GM04504 (cell line): ENCODE measurements at regions not wholly inside any gene's neighbourhood (a gene's known extent, or its start where the extent isn't known, plus 50 kb on each side); places are given as distances from the start of the nearest gene placed in this dataset.

Source experiments
- DNase-seq: peaks from one replicate; pipeline ENCODE4 v3.0.0-alpha.2; 2012; ENCODE audit warnings: low read depth

- no peak for DNase-seq
Measured at GRCh38 chr6:169339731-169340309, 86.2 kb upstream of the THBS2 start.

- DNase-seq = no peak
Measured at GRCh38 chr6:169339025-169339424, 85.4 kb upstream of the THBS2 start.

GRCh38 chr6:169337886-169338445 lies 84.3 kb upstream of the THBS2 start:
- no peak for DNase-seq

- no peak for DNase-seq
Measured at GRCh38 chr6:169335301-169335700, 81.7 kb upstream of the THBS2 start.

- no peak for DNase-seq
Measured at GRCh38 chr6:169332250-169332649, 78.6 kb upstream of the THBS2 start.

GRCh38 chr6:169328112-169328801 lies 74.6 kb upstream of the THBS2 start:
- peak; percentile 53 for DNase-seq

GRCh38 chr6:169326067-169326799 lies 72.6 kb upstream of the THBS2 start:
- DNase-seq = no peak

- DNase-seq = no peak
Measured at GRCh38 chr6:169324656-169325459, 71.2 kb upstream of the THBS2 start.

GRCh38 chr6:169324086-169324485 lies 70.4 kb upstream of the THBS2 start:
- DNase-seq = no peak

GRCh38 chr6:169323221-169323620 lies 69.6 kb upstream of the THBS2 start:
- no peak for DNase-seq

GRCh38 chr6:169321546-169321945 lies 67.9 kb upstream of the THBS2 start:
- DNase-seq = no peak

- DNase-seq = no peak
Measured at GRCh38 chr6:169320013-169320412, 66.4 kb upstream of the THBS2 start.

GRCh38 chr6:169317441-169318202 lies 64.0 kb upstream of the THBS2 start:
- DNase-seq = no peak

GRCh38 chr6:169316651-169317050 lies 63.0 kb upstream of the THBS2 start:
- no peak for DNase-seq

GRCh38 chr6:169315830-169316614 lies 62.4 kb upstream of the THBS2 start:
- DNase-seq = no peak

GRCh38 chr6:169313347-169314010 lies 59.8 kb upstream of the THBS2 start:
- no peak for DNase-seq

- peak; percentile 37 for DNase-seq
Measured at GRCh38 chr6:169312658-169313346, 59.2 kb upstream of the THBS2 start.

GRCh38 chr6:169310983-169311382 lies 57.3 kb upstream of the THBS2 start:
- no peak for DNase-seq
